Endothelial cell (in vitro differentiated cells): ENCODE measurements at regions not wholly inside any gene's neighbourhood (a gene's known extent, or its start where the extent isn't known, plus 50 kb on each side); places are given as distances from the start of the nearest gene placed in this dataset.

Experiments
- DNase-seq: peaks from one replicate; pipeline ENCODE4 v3.0.0; 2021; ENCODE audit warnings: low spot score
- H3K27ac Mint-ChIP-seq: one replicate; pipeline ENCODE4 v1.8.0; 2021; ENCODE audit warnings: mixed read lengths, inconsistent platforms; ENCODE audit not compliant: unreplicated experiment
- H3K27me3 Mint-ChIP-seq: one replicate; pipeline ENCODE4 v1.8.0; 2021; ENCODE audit warnings: mild to moderate bottlenecking, moderate library complexity, mixed read lengths, inconsistent platforms; ENCODE audit not compliant: unreplicated experiment
- H3K36me3 Mint-ChIP-seq: one replicate; pipeline ENCODE4 v1.8.0; 2021; ENCODE audit warnings: mild to moderate bottlenecking, low read depth, mixed read lengths, inconsistent platforms; ENCODE audit not compliant: unreplicated experiment
- H3K4me1 Mint-ChIP-seq: one replicate; pipeline ENCODE4 v1.8.0; 2021; ENCODE audit warnings: mild to moderate bottlenecking, mixed read lengths, inconsistent platforms; ENCODE audit not compliant: unreplicated experiment
- H3K4me3 Mint-ChIP-seq: one replicate; pipeline ENCODE4 v1.8.0; 2021; ENCODE audit warnings: mild to moderate bottlenecking, mixed read lengths, inconsistent platforms; ENCODE audit not compliant: unreplicated experiment
- H3K9me3 Mint-ChIP-seq: one replicate; pipeline ENCODE4 v1.8.0; 2021; ENCODE audit warnings: mixed read lengths, inconsistent platforms; ENCODE audit not compliant: unreplicated experiment
- TF ChIP-seq, protein P1 (sequence below): fragments of 200-600 bp; sonication (generic); IDR thresholded peaks from one replicate; pipeline ENCODE4 v1.5.0; 2021; ENCODE audit warnings: antibody characterized with exemption; ENCODE audit not compliant: unreplicated experiment

DNA sequence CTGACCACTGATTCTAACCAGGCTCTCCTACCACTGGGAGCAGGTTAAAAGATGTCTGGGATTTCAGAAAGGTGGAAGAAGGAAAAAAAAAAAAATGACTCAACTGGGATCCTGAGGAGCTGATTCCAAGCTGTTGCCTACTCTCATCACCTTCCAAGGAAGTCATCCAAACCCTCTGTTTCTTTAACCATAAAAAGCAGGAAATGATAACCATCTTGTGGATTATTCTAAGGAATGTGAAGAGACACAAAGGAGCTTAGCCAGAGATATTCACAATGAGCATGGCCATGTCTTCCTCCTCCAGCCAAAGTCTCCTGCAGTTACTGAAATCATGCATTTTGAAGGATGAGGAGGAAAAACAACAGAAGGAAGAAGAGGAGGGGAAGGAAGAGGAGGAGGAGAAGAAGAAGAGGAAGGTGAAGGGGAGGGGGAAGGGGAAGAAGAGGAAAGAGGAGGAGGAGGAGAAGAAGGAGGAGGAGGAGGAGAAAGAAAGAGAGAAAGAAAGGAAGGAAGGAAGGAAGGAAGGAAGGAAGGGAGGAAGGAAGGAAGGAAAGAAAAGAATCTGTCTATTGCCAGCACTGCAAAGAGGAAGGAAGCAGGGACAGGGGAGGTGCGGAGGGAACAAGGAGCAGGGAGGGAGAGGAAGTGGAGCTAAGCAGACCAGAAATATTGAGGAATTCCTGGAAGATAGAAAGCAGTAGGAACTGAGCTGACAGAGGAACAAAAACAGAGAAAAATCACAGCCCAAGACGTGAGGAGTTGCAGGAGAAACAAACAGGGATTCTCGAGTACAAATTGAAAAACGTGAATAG is 229.2 kb downstream of the UACA start:
- TF ChIP-seq, protein P1, sequence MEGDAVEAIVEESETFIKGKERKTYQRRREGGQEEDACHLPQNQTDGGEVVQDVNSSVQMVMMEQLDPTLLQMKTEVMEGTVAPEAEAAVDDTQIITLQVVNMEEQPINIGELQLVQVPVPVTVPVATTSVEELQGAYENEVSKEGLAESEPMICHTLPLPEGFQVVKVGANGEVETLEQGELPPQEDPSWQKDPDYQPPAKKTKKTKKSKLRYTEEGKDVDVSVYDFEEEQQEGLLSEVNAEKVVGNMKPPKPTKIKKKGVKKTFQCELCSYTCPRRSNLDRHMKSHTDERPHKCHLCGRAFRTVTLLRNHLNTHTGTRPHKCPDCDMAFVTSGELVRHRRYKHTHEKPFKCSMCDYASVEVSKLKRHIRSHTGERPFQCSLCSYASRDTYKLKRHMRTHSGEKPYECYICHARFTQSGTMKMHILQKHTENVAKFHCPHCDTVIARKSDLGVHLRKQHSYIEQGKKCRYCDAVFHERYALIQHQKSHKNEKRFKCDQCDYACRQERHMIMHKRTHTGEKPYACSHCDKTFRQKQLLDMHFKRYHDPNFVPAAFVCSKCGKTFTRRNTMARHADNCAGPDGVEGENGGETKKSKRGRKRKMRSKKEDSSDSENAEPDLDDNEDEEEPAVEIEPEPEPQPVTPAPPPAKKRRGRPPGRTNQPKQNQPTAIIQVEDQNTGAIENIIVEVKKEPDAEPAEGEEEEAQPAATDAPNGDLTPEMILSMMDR = no peak
- H3K27ac Mint-ChIP-seq = no peak overlapping the region
- H3K27me3 Mint-ChIP-seq = peaks cover 3% of the 10 kb centered on the region
- H3K4me1 Mint-ChIP-seq = peaks cover 21% of the 10 kb centered on the region
- no peak for DNase-seq
- no peak overlapping the region for H3K4me3 Mint-ChIP-seq
- H3K9me3 Mint-ChIP-seq = no peaks in the 10 kb centered on the region
- peaks cover 4% of the 10 kb centered on the region for H3K36me3 Mint-ChIP-seq

DNA sequence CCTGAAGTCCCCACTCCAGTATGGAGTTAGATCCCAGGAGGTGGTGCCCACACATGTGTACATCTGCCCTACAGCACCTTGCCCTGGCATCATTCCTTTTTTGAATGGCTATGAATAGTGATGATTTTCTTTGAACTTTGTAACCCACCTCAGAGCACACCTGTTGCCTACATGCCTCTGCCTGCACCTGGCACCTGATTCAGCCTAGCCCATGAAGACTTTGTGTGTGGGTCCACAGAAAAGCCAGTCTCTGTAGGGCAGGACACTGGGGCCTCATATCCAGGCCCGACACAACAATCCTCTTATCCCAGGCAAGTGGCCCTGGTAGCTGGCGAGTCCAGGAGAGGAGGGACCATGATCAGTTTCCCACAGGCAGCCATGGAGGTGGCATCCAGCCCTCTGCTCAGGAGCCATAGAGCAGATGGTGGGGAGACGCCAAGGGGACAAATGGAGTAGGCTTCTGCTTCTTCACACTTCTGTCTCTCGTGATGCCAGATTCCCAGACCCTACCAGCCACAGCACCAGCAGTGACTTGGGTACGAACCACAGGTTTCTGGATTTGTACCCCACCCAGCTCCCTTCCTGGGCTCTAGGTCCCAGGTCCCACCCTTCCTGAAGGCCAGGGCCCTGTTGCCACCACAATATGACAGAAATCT is 230.7 kb downstream of the UACA start:
- DNase-seq = no peak
- TF ChIP-seq, protein P1 = no peak
- no peak overlapping the region for H3K27ac Mint-ChIP-seq
- no peak overlapping the region for H3K4me3 Mint-ChIP-seq
- peaks cover 4% of the 10 kb centered on the region for H3K36me3 Mint-ChIP-seq
- no peaks in the 10 kb centered on the region for H3K9me3 Mint-ChIP-seq
- peaks cover 7% of the 10 kb centered on the region for H3K27me3 Mint-ChIP-seq
- H3K4me1 Mint-ChIP-seq = peaks cover 33% of the 10 kb centered on the region

DNA sequence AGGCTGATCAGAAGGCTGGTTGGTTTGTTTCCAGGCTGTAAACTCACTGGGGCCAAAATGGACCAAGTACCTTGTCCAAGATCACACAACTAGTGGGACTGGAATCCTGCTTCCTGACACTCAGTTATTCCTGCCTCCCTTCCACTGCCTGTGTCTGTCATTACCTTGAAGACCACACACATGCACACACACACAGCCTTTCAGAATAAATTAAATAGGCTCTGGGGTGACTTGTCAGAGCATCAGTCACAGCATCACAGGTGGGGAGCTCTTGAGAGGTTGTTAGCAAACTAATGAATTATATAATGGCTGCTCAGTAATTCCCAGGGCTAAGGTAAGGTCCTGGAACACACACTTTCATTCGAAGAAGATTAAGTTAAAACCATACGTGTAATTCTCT is 231.8 kb downstream of the UACA start:
- TF ChIP-seq, protein P1 = no peak
- Mint-ChIP-seq H3K4me1 (peaks cover 33% of the 10 kb centered on the region), H3K27ac (no peak overlapping the region), H3K27me3 (peaks cover 6% of the 10 kb centered on the region), H3K9me3 (no peaks in the 10 kb centered on the region), H3K4me3 (no peak overlapping the region), H3K36me3 (peaks cover 4% of the 10 kb centered on the region)
- no peak for DNase-seq

DNA sequence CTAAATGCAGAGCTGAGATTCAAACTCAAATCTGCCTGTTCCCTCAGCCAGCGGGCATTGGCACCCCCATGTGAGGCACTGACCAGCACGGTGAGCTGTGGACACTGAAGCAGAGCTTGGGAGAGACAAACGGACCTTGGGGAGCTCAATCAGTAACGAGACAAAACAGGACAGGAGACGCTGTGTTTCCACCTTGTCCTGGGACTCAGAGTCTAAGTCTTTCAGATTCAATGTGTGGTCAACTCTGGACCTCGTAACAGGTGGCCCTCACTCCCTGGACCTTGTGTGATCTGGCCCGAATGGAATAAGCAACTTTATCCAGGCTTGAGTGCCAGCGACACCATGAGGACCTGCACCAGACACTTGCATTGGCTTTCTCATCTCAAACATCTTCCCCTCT is 232.5 kb downstream of the UACA start:
- TF ChIP-seq, protein P1 = no peak
- no peak for DNase-seq
- H3K36me3 Mint-ChIP-seq = peaks cover 4% of the 10 kb centered on the region
- no peaks in the 10 kb centered on the region for H3K9me3 Mint-ChIP-seq
- peaks cover 11% of the 10 kb centered on the region for H3K27me3 Mint-ChIP-seq
- peaks cover 30% of the 10 kb centered on the region for H3K4me1 Mint-ChIP-seq
- no peak overlapping the region for H3K4me3 Mint-ChIP-seq
- no peak overlapping the region for H3K27ac Mint-ChIP-seq

DNA sequence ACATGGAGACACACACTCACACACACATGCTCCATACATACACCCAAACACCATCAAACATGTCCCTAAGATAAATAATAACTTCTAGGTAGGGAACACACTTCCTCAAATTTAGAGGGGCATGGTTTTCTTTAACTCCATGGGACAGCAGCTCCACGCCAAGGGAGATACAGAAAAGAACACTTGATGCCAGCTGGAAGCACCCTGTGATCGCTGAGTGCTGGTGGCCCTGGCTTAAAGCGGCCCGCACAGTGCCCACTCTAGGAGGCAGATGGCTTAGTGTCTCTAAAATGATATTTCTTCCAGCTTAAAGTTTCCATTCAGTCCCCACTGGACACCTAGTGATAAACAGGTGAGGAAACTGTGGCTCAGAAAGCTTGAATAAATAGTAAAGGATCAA is 232.9 kb downstream of the UACA start:
- Mint-ChIP-seq H3K27ac (no peak overlapping the region), H3K9me3 (no peaks in the 10 kb centered on the region), H3K4me3 (peak overlapping the region; percentile 63), H3K27me3 (peaks cover 11% of the 10 kb centered on the region), H3K4me1 (peaks cover 26% of the 10 kb centered on the region), H3K36me3 (peaks cover 4% of the 10 kb centered on the region)
- TF ChIP-seq, protein P1 = no peak
- DNase-seq = no peak
